ENCODE measurements at regions not wholly inside any gene's neighbourhood (a gene's known extent, or its start where the extent isn't known, plus 50 kb on each side); places are given as distances from the start of the nearest gene placed in this dataset.

DNA sequence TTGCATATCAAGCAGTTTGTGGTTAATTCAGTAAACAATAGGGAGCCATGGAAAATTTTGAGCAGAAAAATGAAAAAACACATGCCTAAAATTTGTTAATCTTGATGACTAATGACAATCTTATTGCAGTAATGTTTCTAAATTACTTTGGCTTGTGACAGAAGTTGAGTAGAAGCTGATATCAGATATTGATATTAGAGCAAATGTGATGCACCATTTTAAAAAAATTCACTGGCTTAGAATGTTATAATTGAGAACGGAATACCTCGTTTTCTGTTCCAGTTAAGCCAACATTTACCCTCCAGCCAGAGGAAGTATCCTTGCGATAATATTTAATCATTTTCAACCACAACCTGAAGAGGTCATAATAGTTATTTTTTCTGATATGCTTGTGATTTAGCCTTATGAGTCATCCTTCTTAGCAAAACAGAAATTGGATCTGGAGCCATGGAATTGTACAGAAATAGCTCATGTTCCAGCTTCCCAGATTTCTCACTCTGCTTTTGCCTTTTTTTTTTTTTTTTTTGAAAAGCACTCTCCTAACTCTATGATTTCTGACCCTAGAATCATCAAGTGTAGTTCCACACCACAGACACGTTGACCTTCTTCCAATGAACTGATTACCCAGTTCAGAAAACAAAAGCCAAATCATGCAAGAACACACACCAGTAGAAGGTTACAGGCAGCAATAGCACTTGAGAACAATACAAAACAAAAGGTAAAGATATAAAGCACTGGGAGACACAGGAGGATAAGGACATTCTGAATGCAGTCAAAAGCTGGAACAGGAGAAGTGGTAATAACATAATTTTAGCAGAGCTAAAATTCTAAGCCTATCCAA, 96.8 kb upstream of the PHYHIPL start:
- H3K4me3 ChIP-seq, result no peak overlapping the region
- H3K4me1 ChIP-seq, result peaks cover 7 to 32% (median 23%) of the 10 kb centered on the region in 4 donors
- intact Hi-C loops (cut with DNase I; ENCODE audit: low total_unique reads), result no loop called here
- H3K27me3 ChIP-seq, result no peaks in the 10 kb centered on the region
- H3K27ac ChIP-seq, result peak overlapping the region in 4 of 5 donors; percentile 10 to 57 (median 43)
- DNase-seq, result peak in 1 of 2 donors; percentile 65
- H3K36me3 ChIP-seq, result no peaks in the 10 kb centered on the region
- no peaks in the 10 kb centered on the region for H3K9me3 ChIP-seq
- TF ChIP-seq POLR2AphosphoS5 (IDR thresholded peaks at IDR 0.05) (peak in 1 of 3 donors; percentile 35), EP300 (IDR thresholded peaks at IDR 0.05) (no peak)
- 10 to 28% (median 22%) methylated on average over 4 of the region's 4 CpGs for WGBS, 5 donors

DNA sequence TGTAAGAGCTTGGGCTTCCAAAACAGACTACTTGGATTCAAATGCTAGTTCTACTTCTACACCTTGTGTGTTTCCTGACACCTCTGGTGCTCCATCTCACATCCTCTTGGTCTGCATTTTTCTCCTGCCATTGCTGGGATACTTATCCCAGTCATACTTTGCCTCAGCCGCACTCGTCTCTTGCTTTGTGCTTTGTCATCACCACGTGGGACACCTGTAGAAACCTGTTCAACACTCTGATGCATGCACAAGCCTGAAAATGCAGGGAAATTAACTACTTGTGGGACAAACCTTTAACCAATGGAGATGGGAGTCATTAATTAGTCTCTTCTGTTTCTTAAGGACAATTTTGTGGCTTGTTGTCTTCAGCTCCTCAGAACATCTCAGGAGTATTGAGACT, 94.2 kb upstream of the PHYHIPL start:
- Histone ChIP-seq H3K4me3 (no peak overlapping the region), H3K27me3 (no peaks in the 10 kb centered on the region), H3K9me3 (no peaks in the 10 kb centered on the region), H3K4me1 (peaks cover 7 to 32% (median 23%) of the 10 kb centered on the region in 4 donors), H3K36me3 (no peaks in the 10 kb centered on the region), H3K27ac (no peak overlapping the region)
- DNase-seq, result no peak
- intact Hi-C loops (cut with DNase I; ENCODE audit: low total_unique reads), result no loop called here
- TF ChIP-seq, protein P1, sequence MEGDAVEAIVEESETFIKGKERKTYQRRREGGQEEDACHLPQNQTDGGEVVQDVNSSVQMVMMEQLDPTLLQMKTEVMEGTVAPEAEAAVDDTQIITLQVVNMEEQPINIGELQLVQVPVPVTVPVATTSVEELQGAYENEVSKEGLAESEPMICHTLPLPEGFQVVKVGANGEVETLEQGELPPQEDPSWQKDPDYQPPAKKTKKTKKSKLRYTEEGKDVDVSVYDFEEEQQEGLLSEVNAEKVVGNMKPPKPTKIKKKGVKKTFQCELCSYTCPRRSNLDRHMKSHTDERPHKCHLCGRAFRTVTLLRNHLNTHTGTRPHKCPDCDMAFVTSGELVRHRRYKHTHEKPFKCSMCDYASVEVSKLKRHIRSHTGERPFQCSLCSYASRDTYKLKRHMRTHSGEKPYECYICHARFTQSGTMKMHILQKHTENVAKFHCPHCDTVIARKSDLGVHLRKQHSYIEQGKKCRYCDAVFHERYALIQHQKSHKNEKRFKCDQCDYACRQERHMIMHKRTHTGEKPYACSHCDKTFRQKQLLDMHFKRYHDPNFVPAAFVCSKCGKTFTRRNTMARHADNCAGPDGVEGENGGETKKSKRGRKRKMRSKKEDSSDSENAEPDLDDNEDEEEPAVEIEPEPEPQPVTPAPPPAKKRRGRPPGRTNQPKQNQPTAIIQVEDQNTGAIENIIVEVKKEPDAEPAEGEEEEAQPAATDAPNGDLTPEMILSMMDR (IDR thresholded peaks at IDR 0.05), result no peak
- no peak for TF ChIP-seq POLR2AphosphoS5 (IDR thresholded peaks at IDR 0.05)
- no peak for TF ChIP-seq POLR2A (IDR thresholded peaks at IDR 0.05)
- TF ChIP-seq EP300 (IDR thresholded peaks at IDR 0.05), result no peak
- 81 to 92% (median 87%) methylated on average over 3 of the region's 3 CpGs for WGBS, 5 donors

DNA sequence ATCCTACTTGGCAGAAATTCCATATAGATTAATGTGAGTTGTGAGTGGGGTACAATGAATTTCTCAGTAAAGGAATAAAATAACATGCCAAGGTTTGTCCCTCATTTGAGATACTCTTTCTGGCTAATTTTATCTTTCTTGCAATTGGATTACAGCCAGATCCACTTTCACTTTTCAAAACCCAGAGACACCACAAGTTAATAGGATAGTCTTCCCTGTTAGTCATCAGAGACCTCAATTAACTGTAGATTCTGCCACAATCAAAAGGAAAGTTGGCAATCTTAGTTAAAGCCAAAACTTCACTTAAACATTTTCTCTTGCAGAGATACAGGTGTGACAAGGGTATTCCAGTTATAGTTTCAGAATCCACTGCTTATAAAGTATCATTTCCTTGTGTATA, 91.4 kb upstream of the PHYHIPL start:
- H3K36me3 ChIP-seq, result no peaks in the 10 kb centered on the region
- no peak overlapping the region for H3K27ac ChIP-seq
- intact Hi-C loops (cut with DNase I; ENCODE audit: low total_unique reads), result no loop called here
- no peak for DNase-seq
- no peaks in the 10 kb centered on the region for H3K9me3 ChIP-seq
- H3K4me1 ChIP-seq, result peaks cover 4 to 13% (median 7%) of the 10 kb centered on the region in 4 donors
- no peaks in the 10 kb centered on the region for H3K27me3 ChIP-seq
- H3K4me3 ChIP-seq, result no peak overlapping the region
- TF ChIP-seq, protein P1 (IDR thresholded peaks at IDR 0.05), result no peak
- TF ChIP-seq POLR2AphosphoS5 (IDR thresholded peaks at IDR 0.05) (no peak), POLR2A (IDR thresholded peaks at IDR 0.05) (no peak), EP300 (IDR thresholded peaks at IDR 0.05) (no peak)

DNA sequence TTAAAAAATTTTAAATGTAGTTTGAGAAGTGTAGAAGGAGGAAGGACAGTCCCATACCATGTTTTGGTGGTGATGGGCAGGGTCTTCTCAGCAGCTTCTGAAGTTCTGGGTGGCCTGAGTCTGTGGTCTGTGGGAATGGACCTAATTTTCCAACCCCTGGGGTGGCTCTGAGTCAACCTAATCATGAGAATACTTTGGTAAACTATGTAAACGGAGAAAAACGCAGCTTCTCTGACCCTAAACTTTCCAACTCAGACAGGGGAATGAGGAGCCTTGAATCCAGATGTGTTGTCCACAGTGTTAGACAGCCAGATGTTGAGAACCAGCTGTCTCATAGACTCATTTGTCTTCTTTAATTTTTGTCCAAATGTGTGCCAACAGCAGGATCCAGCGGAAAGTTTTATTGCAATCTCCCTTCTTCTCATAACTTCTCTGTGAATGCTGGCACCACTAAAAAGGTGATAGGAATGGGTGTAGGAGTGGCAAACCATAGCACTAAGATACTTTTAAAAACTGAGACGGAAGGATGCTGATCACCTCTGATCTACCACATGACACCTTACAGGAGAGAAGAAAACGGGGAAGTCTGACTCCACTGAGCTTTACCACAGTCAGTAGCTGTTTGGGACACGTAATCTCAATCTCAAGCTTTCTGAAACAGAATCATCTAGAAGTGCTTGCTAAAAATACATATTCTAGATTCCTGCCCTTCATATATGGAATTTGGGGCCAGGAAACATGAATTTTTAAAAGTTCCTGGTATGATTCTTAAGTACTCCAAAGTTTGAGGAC, 90.5 kb upstream of the PHYHIPL start:
- no peak for DNase-seq
- TF ChIP-seq POLR2A (IDR thresholded peaks at IDR 0.05) (no peak), POLR2AphosphoS5 (IDR thresholded peaks at IDR 0.05) (no peak), EP300 (IDR thresholded peaks at IDR 0.05) (no peak)
- TF ChIP-seq, protein P1 (IDR thresholded peaks at IDR 0.05), result no peak

More for the DNA sequence above, 90.5 kb upstream of the PHYHIPL start:
- H3K27ac ChIP-seq, result no peak overlapping the region
- peaks cover 0 to 4% (median under 1%) of the 10 kb centered on the region in 4 donors for H3K4me1 ChIP-seq
- intact Hi-C loops (cut with DNase I; ENCODE audit: low total_unique reads), result no loop called here
- 68 to 81% (median 73%) methylated on average over 6 of the region's 6 CpGs for WGBS, 5 donors
- no peak overlapping the region for H3K4me3 ChIP-seq
- H3K9me3 ChIP-seq, result no peaks in the 10 kb centered on the region
- no peaks in the 10 kb centered on the region for H3K27me3 ChIP-seq
- H3K36me3 ChIP-seq, result no peaks in the 10 kb centered on the region
